ENCODE measurements at regions not wholly inside any gene's neighbourhood (a gene's known extent, or its start where the extent isn't known, plus 50 kb on each side); places are given as distances from the start of the nearest gene placed in this dataset.

DNA sequence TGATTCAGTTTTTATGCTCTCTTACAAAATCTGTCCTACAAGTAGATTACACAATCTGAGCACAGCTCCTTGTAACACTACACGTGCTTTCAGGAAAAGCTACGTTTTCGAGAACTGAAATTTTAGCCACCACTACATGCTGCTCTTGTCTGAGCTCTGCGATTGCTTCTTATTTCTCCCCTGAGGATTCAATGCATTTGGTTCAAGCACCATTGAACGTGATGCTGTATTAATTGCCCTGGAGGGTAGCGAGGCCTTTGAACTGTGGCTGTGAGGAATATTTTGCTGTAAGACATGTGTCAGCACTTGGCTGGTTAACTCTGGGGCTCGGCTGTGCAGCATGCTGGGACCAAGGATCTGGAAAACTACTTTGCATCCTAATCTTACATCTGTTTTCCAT is 405.8 kb downstream of the EPHA4 start:
- TF ChIP-seq ZNF530 (CRISPR knock-in tag; IDR thresholded peaks at IDR 0.05; ENCODE audit: low read depth) (no peak), ARNT (IDR thresholded peaks at IDR 0.05) (no peak), ZNF431 (CRISPR knock-in tag; IDR thresholded peaks at IDR 0.05; ENCODE audit: borderline replicate concordance, low read depth) (no peak), HOXA3 (CRISPR knock-in tag; IDR thresholded peaks at IDR 0.05) (no peak), CREM (IDR thresholded peaks at IDR 0.05) (no peak), CREM (CRISPR knock-in tag; IDR thresholded peaks at IDR 0.05) (no peak)
